ENCODE measurements at regions not wholly inside any gene's neighbourhood (a gene's known extent, or its start where the extent isn't known, plus 50 kb on each side); places are given as distances from the start of the nearest gene placed in this dataset.
"Not testable (repeated sequence)": the region's sequence is repeated elsewhere in the genome, so short reads cannot be mapped to it uniquely, and the experiment has no call there.

GRCh38 chr14:105585722-105586121 lies 59.3 kb downstream of the TMEM121 start:
- not testable (repeated sequence) for TF ChIP-seq CTCF (IDR thresholded peaks at IDR 0.05; ENCODE audit: control extremely low read depth in 1 of 3, insufficient read depth in 1 of 3, low read depth in 1 of 3, low read length in 3 of 3); CBX8 (IDR thresholded peaks at IDR 0.05; ENCODE audit: borderline replicate concordance, low read depth, low read length); GABPA (IDR thresholded peaks at IDR 0.05; ENCODE audit: borderline replicate concordance, insufficient read depth, low read length); YY1 (IDR thresholded peaks at IDR 0.05; ENCODE audit: low read depth, low read length); NANOG (IDR thresholded peaks at IDR 0.05; ENCODE audit: insufficient read depth, low read depth, low read length, poor library complexity, severe bottlenecking); ZNF274 (IDR thresholded peaks at IDR 0.05; ENCODE audit: borderline replicate concordance, extremely low read depth, low read length); BRCA1 (IDR thresholded peaks at IDR 0.05; ENCODE audit: low read depth, low read length); MAX (IDR thresholded peaks at IDR 0.05); SP1 (IDR thresholded peaks at IDR 0.05; ENCODE audit: low read depth, low read length); JUN (IDR thresholded peaks at IDR 0.05; ENCODE audit: low read depth, low read length); GTF2F1 (IDR thresholded peaks at IDR 0.05; ENCODE audit: borderline replicate concordance, low read depth, low read length); USF2 (IDR thresholded peaks at IDR 0.05; ENCODE audit: low read length); RAD21 (IDR thresholded peaks at IDR 0.05 in 1 of 2, conservative IDR thresholded peaks at IDR 0.05 in 1 of 2; ENCODE audit: low read depth in 2 of 2, low read length in 2 of 2)

Measured in H1 (cell line).